Transverse colon (tissue), 4 donors: ENCODE measurements at regions not wholly inside any gene's neighbourhood (a gene's known extent, or its start where the extent isn't known, plus 50 kb on each side); places are given as distances from the start of the nearest gene placed in this dataset.

ENCODE experiments used
- DNase-seq: peaks from one replicate; pipeline ENCODE4 v3.0.0-alpha.2; 2019
- H3K27ac ChIP-seq, 4 donors: fragments of 200-600 bp; sonication (generic); 2 replicates each; pipeline ENCODE4 v1.5.1; 2016 to 2018; ENCODE audit warnings: inconsistent platforms in 4 of 4
- H3K27me3 ChIP-seq: fragments of 200-600 bp; sonication (generic); 2 replicates; pipeline ENCODE4 v1.5.1; 2017; ENCODE audit warnings: inconsistent platforms
- H3K36me3 ChIP-seq, 4 donors: fragments of 200-600 bp; sonication (generic); 2 replicates each; pipeline ENCODE4 v1.5.1; 2017 to 2019; ENCODE audit warnings: inconsistent platforms in 4 of 4
- H3K4me1 ChIP-seq, 4 donors: fragments of 200-600 bp; sonication (generic); 2 replicates each; pipeline ENCODE4 v1.5.1; 2017 to 2020; ENCODE audit warnings: inconsistent platforms in 4 of 4
- H3K4me3 ChIP-seq, 4 donors: fragments of 200-600 bp; sonication (generic); 1 replicate in 1 of 4; 2 replicates in 3 of 4; pipeline versions ENCODE4 v1.5.1 to v1.6.1; 2017 to 2019; ENCODE audit warnings: inconsistent platforms in 4 of 4
- H3K9me3 ChIP-seq, 2 donors: fragments of 200-600 bp; sonication (generic); 2 replicates each; pipeline ENCODE4 v1.5.1; 2017 to 2019; ENCODE audit warnings: inconsistent platforms in 2 of 2
- EP300 ChIP-seq: sonication (generic); formaldehyde crosslinking; IDR thresholded peaks from one replicate; pipeline ENCODE4 v1.6.1; 2017; ENCODE audit warnings: antibody characterized with exemption, low read depth
- POLR2A ChIP-seq: fragments of 450-650 bp; IDR thresholded peaks from one replicate; pipeline ENCODE4 v1.6.1; 2016; ENCODE audit warnings: antibody characterized with exemption, mild to moderate bottlenecking, moderate library complexity
- POLR2AphosphoS5 ChIP-seq, 3 donors: sonication (generic); formaldehyde crosslinking; IDR thresholded peaks; one replicate each; pipeline ENCODE4 v1.6.1; 2016; ENCODE audit warnings: antibody characterized with exemption in 3 of 3
- WGBS, 2 donors: methylation state at CpG; one replicate each; pipeline ENCODE4 v1.1.5; 2018; ENCODE audit warnings: low coverage in 1 of 2; 5-methylcytosine and 5-hydroxymethylcytosine counted together
- in situ Hi-C, 4 donors: fragments of 200-750 bp; cut with MboI; loops; one replicate each; pipeline versions ENCODE4 v1.15.0 to v1.15.1; 2017; ENCODE audit warnings: low sequenced_read_pairs in 3 of 4, low pct_ligation_motif_present in 1 of 4, low pct_unique_long_range_greater_than_20kb in 1 of 4
- intact Hi-C: fragments of 100-400 bp; cut with DNase I; formaldehyde crosslinking; loops from one replicate; pipeline ENCODE4 v1.15.1; 2023; ENCODE audit warnings: low total_unique reads
- TF ChIP-seq, protein P1 (sequence below), 5 experiments: fragments of 200-600 bp in 3 of 5; fragments of 450-650 bp in 2 of 5; sonication (generic) in 3 of 5; IDR thresholded peaks; 1 replicate in 2 of 5; 2 replicates in 3 of 5; pipeline ENCODE4 v1.5.1; 2016 to 2017; ENCODE audit warnings: antibody characterized with exemption in 5 of 5, inconsistent platforms in 3 of 5, mild to moderate bottlenecking in 2 of 5, moderate library complexity in 1 of 5

GRCh38 chr17:70878879-70879278 is 709.5 kb downstream of the KCNJ2 start:
- Histone ChIP-seq H3K27ac (no peak overlapping the region), H3K4me1 (no peaks in the 10 kb centered on the region), H3K9me3 (no peaks in the 10 kb centered on the region), H3K4me3 (no peak overlapping the region), H3K36me3 (no peaks in the 10 kb centered on the region), H3K27me3 (no peaks in the 10 kb centered on the region)
- WGBS, 2 donors: 47 to 49% methylated on average over 2 of the region's 2 CpGs
- no peak for DNase-seq
- in situ Hi-C loops (no loop called here), intact Hi-C loops (no loop called here)
- no peak for TF ChIP-seq POLR2AphosphoS5 (IDR thresholded peaks at IDR 0.05)
- TF ChIP-seq, protein P1, sequence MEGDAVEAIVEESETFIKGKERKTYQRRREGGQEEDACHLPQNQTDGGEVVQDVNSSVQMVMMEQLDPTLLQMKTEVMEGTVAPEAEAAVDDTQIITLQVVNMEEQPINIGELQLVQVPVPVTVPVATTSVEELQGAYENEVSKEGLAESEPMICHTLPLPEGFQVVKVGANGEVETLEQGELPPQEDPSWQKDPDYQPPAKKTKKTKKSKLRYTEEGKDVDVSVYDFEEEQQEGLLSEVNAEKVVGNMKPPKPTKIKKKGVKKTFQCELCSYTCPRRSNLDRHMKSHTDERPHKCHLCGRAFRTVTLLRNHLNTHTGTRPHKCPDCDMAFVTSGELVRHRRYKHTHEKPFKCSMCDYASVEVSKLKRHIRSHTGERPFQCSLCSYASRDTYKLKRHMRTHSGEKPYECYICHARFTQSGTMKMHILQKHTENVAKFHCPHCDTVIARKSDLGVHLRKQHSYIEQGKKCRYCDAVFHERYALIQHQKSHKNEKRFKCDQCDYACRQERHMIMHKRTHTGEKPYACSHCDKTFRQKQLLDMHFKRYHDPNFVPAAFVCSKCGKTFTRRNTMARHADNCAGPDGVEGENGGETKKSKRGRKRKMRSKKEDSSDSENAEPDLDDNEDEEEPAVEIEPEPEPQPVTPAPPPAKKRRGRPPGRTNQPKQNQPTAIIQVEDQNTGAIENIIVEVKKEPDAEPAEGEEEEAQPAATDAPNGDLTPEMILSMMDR (IDR thresholded peaks at IDR 0.05): no peak
- no peak for TF ChIP-seq POLR2A
- no peak for TF ChIP-seq EP300

DNA sequence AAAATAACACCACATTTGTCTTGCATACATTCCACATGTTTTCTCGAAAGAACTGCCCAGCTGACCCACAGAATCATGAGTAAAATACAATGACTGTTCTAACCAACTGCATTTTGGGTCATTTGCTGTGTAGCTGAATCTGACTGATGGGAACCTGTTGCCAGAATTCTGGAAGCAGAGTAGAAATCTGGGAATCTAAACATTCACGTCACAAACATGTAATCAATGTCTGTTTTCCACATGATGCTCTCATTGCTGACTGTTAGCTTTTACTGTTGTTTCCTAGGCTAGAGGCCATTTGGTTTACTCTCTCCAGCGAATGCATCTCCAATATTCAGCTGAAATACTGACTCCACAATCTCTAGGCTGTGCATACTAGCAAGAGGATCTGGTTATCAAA is 710.1 kb downstream of the KCNJ2 start:
- Histone ChIP-seq H3K4me3 (no peak overlapping the region), H3K27me3 (no peaks in the 10 kb centered on the region), H3K27ac (no peak overlapping the region), H3K4me1 (no peaks in the 10 kb centered on the region), H3K9me3 (no peaks in the 10 kb centered on the region), H3K36me3 (no peaks in the 10 kb centered on the region)
- intact Hi-C loops (no loop called here), in situ Hi-C loops (no loop called here)
- DNase-seq: no peak
- 40 to 68% methylated on average over 1 to 3 of the region's 3 CpGs for WGBS, 2 donors
- TF ChIP-seq POLR2AphosphoS5 (IDR thresholded peaks at IDR 0.05) (no peak), EP300 (no peak), POLR2A (no peak)
- TF ChIP-seq, protein P1 (IDR thresholded peaks at IDR 0.05): no peak

- Histone ChIP-seq H3K9me3 (no peaks in the 10 kb centered on the region), H3K4me3 (no peak overlapping the region), H3K27me3 (no peaks in the 10 kb centered on the region), H3K36me3 (no peaks in the 10 kb centered on the region), H3K4me1 (no peaks in the 10 kb centered on the region), H3K27ac (no peak overlapping the region)
- in situ Hi-C loops (no loop called here), intact Hi-C loops (no loop called here)
- TF ChIP-seq POLR2AphosphoS5 (IDR thresholded peaks at IDR 0.05) (no peak), POLR2A (no peak), EP300 (no peak)
- TF ChIP-seq, protein P1 (IDR thresholded peaks at IDR 0.05): no peak
- 27 to 38% methylated on average over 1 of the region's 1 CpG for WGBS, 2 donors
- no peak for DNase-seq
These were observed 711.8 kb downstream of the KCNJ2 start for GRCh38 chr17:70881093-70881492.

DNA sequence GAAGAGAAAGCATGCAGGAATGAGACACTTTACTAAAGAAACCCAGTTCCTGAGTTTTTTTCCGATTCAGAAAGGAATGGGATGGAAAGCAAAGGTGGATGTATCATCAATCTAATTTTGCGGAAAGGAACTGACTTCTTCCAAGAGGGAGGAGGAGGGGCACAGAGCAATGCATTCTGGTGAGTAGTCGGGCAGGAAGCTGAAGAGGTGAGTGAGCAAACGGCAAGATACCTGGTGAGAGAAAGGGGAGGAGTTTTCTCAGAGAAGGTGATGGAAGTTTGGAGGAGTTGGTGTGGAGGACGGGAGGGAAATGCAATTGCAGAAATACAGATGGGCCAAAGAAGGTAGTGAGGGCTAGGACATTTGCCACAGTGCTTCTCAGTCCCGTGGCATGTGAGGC is 713.2 kb downstream of the KCNJ2 start:
- Histone ChIP-seq H3K27ac (no peak overlapping the region), H3K27me3 (no peaks in the 10 kb centered on the region), H3K9me3 (no peaks in the 10 kb centered on the region), H3K36me3 (no peaks in the 10 kb centered on the region), H3K4me3 (no peak overlapping the region), H3K4me1 (no peaks in the 10 kb centered on the region)
- 60 to 65% methylated on average over 6 of the region's 6 CpGs for WGBS, 2 donors
- intact Hi-C loops: no loop called here
- in situ Hi-C loops: no loop called here
- TF ChIP-seq POLR2AphosphoS5 (IDR thresholded peaks at IDR 0.05): no peak
- TF ChIP-seq, protein P1 (IDR thresholded peaks at IDR 0.05): no peak
- no peak for TF ChIP-seq EP300
- no peak for TF ChIP-seq POLR2A
- DNase-seq: no peak
